ENCODE measurements at regions not wholly inside any gene's neighbourhood (a gene's known extent, or its start where the extent isn't known, plus 50 kb on each side); places are given as distances from the start of the nearest gene placed in this dataset.

DNA sequence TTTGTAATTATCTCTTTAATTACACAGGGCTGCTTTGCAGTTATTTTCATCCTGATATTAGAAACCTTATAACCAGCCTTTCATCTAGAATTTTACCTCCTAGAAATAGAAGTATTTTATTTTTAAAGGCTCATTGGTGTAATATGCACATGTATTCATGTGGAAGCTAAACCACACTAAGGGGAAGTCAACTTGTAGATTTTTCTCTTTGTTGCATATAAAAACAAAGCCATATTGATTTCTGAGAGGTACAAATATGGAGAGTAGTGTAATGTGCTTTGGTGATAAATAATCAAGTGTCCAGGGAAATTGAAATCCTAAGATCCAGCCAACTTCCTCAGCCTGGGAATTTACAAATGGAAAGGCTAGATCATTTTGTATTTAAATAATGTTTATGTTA lies 301.2 kb downstream of the LRATD1 start:
- TF ChIP-seq MEF2A (IDR thresholded peaks at IDR 0.05; ENCODE audit: borderline replicate concordance, low read depth) (no peak), FOXM1 (IDR thresholded peaks at IDR 0.05; ENCODE audit: low read depth) (no peak), TCF12 (IDR thresholded peaks at IDR 0.05) (no peak), FOSL2 (IDR thresholded peaks at IDR 0.05; ENCODE audit: borderline replicate concordance, low read depth) (no peak), EZH2phosphoT487 (IDR thresholded peaks at IDR 0.05; ENCODE audit: borderline replicate concordance, low read depth) (no peak), CHD2 (IDR thresholded peaks at IDR 0.05; ENCODE audit: low read length, partially characterized antibody) (no peak), SMC3 (IDR thresholded peaks at IDR 0.05; ENCODE audit: low read depth, low read length) (no peak), RXRA (IDR thresholded peaks at IDR 0.05; ENCODE audit: borderline replicate concordance, low read depth) (no peak), SIN3A (IDR thresholded peaks at IDR 0.05; ENCODE audit: borderline replicate concordance, low read depth, low read length) (no peak), NFIC (IDR thresholded peaks at IDR 0.05; ENCODE audit: borderline replicate concordance) (no peak), GABPA (IDR thresholded peaks at IDR 0.05; ENCODE audit: low read depth) (no peak), TAF1 (IDR thresholded peaks at IDR 0.05; ENCODE audit: borderline replicate concordance, low read depth, low read length) (no peak), EP300 (IDR thresholded peaks at IDR 0.05; ENCODE audit: borderline replicate concordance in 1 of 2, low read depth in 1 of 2, low read length in 1 of 2) (no peak), RAD21 (IDR thresholded peaks at IDR 0.05; ENCODE audit: low read length) (no peak), MXI1 (IDR thresholded peaks at IDR 0.05; ENCODE audit: low read depth, low read length) (no peak)
- TF ChIP-seq, protein P1, sequence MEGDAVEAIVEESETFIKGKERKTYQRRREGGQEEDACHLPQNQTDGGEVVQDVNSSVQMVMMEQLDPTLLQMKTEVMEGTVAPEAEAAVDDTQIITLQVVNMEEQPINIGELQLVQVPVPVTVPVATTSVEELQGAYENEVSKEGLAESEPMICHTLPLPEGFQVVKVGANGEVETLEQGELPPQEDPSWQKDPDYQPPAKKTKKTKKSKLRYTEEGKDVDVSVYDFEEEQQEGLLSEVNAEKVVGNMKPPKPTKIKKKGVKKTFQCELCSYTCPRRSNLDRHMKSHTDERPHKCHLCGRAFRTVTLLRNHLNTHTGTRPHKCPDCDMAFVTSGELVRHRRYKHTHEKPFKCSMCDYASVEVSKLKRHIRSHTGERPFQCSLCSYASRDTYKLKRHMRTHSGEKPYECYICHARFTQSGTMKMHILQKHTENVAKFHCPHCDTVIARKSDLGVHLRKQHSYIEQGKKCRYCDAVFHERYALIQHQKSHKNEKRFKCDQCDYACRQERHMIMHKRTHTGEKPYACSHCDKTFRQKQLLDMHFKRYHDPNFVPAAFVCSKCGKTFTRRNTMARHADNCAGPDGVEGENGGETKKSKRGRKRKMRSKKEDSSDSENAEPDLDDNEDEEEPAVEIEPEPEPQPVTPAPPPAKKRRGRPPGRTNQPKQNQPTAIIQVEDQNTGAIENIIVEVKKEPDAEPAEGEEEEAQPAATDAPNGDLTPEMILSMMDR (IDR thresholded peaks at IDR 0.05) = no peak
- TF ChIP-seq, protein P2, sequence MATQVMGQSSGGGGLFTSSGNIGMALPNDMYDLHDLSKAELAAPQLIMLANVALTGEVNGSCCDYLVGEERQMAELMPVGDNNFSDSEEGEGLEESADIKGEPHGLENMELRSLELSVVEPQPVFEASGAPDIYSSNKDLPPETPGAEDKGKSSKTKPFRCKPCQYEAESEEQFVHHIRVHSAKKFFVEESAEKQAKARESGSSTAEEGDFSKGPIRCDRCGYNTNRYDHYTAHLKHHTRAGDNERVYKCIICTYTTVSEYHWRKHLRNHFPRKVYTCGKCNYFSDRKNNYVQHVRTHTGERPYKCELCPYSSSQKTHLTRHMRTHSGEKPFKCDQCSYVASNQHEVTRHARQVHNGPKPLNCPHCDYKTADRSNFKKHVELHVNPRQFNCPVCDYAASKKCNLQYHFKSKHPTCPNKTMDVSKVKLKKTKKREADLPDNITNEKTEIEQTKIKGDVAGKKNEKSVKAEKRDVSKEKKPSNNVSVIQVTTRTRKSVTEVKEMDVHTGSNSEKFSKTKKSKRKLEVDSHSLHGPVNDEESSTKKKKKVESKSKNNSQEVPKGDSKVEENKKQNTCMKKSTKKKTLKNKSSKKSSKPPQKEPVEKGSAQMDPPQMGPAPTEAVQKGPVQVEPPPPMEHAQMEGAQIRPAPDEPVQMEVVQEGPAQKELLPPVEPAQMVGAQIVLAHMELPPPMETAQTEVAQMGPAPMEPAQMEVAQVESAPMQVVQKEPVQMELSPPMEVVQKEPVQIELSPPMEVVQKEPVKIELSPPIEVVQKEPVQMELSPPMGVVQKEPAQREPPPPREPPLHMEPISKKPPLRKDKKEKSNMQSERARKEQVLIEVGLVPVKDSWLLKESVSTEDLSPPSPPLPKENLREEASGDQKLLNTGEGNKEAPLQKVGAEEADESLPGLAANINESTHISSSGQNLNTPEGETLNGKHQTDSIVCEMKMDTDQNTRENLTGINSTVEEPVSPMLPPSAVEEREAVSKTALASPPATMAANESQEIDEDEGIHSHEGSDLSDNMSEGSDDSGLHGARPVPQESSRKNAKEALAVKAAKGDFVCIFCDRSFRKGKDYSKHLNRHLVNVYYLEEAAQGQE (IDR thresholded peaks at IDR 0.05; ENCODE audit: low read depth, low read length) = no peak
- TF ChIP-seq, protein P3, sequence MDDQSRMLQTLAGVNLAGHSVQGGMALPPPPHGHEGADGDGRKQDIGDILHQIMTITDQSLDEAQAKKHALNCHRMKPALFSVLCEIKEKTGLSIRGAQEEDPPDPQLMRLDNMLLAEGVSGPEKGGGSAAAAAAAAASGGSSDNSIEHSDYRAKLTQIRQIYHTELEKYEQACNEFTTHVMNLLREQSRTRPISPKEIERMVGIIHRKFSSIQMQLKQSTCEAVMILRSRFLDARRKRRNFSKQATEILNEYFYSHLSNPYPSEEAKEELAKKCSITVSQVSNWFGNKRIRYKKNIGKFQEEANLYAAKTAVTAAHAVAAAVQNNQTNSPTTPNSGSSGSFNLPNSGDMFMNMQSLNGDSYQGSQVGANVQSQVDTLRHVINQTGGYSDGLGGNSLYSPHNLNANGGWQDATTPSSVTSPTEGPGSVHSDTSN (IDR thresholded peaks at IDR 0.05) = no peak
- TF ChIP-seq, protein P4, sequence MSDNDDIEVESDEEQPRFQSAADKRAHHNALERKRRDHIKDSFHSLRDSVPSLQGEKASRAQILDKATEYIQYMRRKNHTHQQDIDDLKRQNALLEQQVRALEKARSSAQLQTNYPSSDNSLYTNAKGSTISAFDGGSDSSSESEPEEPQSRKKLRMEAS (IDR thresholded peaks at IDR 0.05; ENCODE audit: low read depth) = no peak
- TF ChIP-seq, protein P5, sequence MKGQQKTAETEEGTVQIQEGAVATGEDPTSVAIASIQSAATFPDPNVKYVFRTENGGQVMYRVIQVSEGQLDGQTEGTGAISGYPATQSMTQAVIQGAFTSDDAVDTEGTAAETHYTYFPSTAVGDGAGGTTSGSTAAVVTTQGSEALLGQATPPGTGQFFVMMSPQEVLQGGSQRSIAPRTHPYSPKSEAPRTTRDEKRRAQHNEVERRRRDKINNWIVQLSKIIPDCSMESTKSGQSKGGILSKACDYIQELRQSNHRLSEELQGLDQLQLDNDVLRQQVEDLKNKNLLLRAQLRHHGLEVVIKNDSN (IDR thresholded peaks at IDR 0.05; ENCODE audit: borderline replicate concordance, low read depth) = no peak
- no peaks in the 10 kb centered on the region; the same call in 1 of the 2 replicates for H3K9me3 ChIP-seq
- CTCF ChIA-PET = no interaction called here

More for the DNA sequence above, 301.2 kb downstream of the LRATD1 start:
- Histone ChIP-seq H3K9me2 (no peaks in the 10 kb centered on the region), H3K4me1 (ENCODE audit: control insufficient read depth in 1 of 2, insufficient read depth in 2 of 2, low read depth in 1 of 2, low read length in 1 of 2) (no peaks in the 10 kb centered on the region), H3K27ac (ENCODE audit: low read depth in 2 of 2, low read length in 1 of 2) (no peak overlapping the region), H3K27me3 (ENCODE audit: insufficient read depth) (no peaks in the 10 kb centered on the region), H4K20me1 (ENCODE audit: insufficient read depth) (no peaks in the 10 kb centered on the region), H3K36me3 (replicated peaks in 1 of 2; ENCODE audit: control insufficient read depth in 1 of 2, insufficient read depth in 2 of 2, low read length in 1 of 2) (no peaks in the 10 kb centered on the region), H3F3A (replicated peaks; ENCODE audit: insufficient read depth) (no peaks in the 10 kb centered on the region), H3K79me2 (ENCODE audit: insufficient read depth) (no peaks in the 10 kb centered on the region), H3K4me2 (no peak overlapping the region), H3K9ac (no peak overlapping the region), H2AFZ (ENCODE audit: low read depth) (no peak overlapping the region), H3K4me3 (ENCODE audit: low read depth in 2 of 2, low read length in 1 of 2) (no peak overlapping the region)
- no peak for DNase-seq
- POLR2A ChIA-PET = no interaction called here

Data from SK-N-SH (cell line).